Lower lobe of right lung (tissue), 2 donors: ENCODE measurements at regions not wholly inside any gene's neighbourhood (a gene's known extent, or its start where the extent isn't known, plus 50 kb on each side); places are given as distances from the start of the nearest gene placed in this dataset.

Experiments used
- ATAC-seq, 2 donors: fragments of 200-7000 bp; cut with Tn5 transposase; one replicate each; pipeline ENCODE4 v1.9.1; 2020 to 2022; ENCODE audit warnings: mild to moderate bottlenecking in 2 of 2, moderate library complexity in 2 of 2
- DNase-seq: peaks from one replicate; pipeline ENCODE4 v3.0.0-alpha.2; 2020
- H3K27ac ChIP-seq: fragments of 200-600 bp; one replicate; pipeline ENCODE4 v1.8.0; 2022
- H3K27me3 ChIP-seq: fragments of 200-600 bp; one replicate; pipeline ENCODE4 v1.8.0; 2022; ENCODE audit warnings: low read depth
- H3K36me3 ChIP-seq: fragments of 200-600 bp; one replicate; pipeline ENCODE4 v1.8.0; 2022; ENCODE audit warnings: mild to moderate bottlenecking
- H3K4me1 ChIP-seq: fragments of 200-600 bp; one replicate; pipeline ENCODE4 v1.8.0; 2022
- H3K4me3 ChIP-seq: fragments of 200-600 bp; one replicate; pipeline ENCODE4 v1.8.0; 2022; ENCODE audit warnings: mild to moderate bottlenecking
- H3K9me3 ChIP-seq: fragments of 200-600 bp; one replicate; pipeline ENCODE4 v1.8.0; 2022
- CTCF ChIP-seq: fragments of 200-600 bp; IDR thresholded peaks from one replicate; pipeline ENCODE4 v1.8.0; 2022; ENCODE audit warnings: antibody characterized with exemption, mild to moderate bottlenecking
- intact Hi-C: fragments of 100-400 bp; cut with DNase I; formaldehyde crosslinking; loops from one replicate; pipeline ENCODE4 v1.11.0; 2022
- donor health status: DM: no; HTN: yes; CAD: no; lungs with severe emphysema.

- no peak overlapping the region for H3K4me3 ChIP-seq
- H3K4me1 ChIP-seq: peaks cover 6% of the 10 kb centered on the region
- no peaks in the 10 kb centered on the region for H3K9me3 ChIP-seq
- intact Hi-C loops: no loop called here
- H3K27ac ChIP-seq: no peak overlapping the region
- TF ChIP-seq CTCF: no peak
- H3K27me3 ChIP-seq: no peaks in the 10 kb centered on the region
- ATAC-seq: no peak
- DNase-seq: no peak
- no peaks in the 10 kb centered on the region for H3K36me3 ChIP-seq
Measured at GRCh38 chr4:54371173-54371572, 142.1 kb downstream of the PDGFRA start.

GRCh38 chr4:54372951-54373350 is 143.9 kb downstream of the PDGFRA start:
- no peak overlapping the region for H3K27ac ChIP-seq
- no peak for TF ChIP-seq CTCF
- DNase-seq: no peak
- intact Hi-C loops: no loop called here
- H3K4me3 ChIP-seq: no peak overlapping the region
- H3K9me3 ChIP-seq: no peaks in the 10 kb centered on the region
- H3K4me1 ChIP-seq: no peaks in the 10 kb centered on the region
- H3K36me3 ChIP-seq: no peaks in the 10 kb centered on the region
- H3K27me3 ChIP-seq: no peaks in the 10 kb centered on the region
- ATAC-seq: no peak

GRCh38 chr4:54373718-54374210 is 144.7 kb downstream of the PDGFRA start:
- Histone ChIP-seq H3K4me3 (no peak overlapping the region), H3K9me3 (no peaks in the 10 kb centered on the region), H3K4me1 (no peaks in the 10 kb centered on the region), H3K27ac (no peak overlapping the region), H3K27me3 (no peaks in the 10 kb centered on the region), H3K36me3 (no peaks in the 10 kb centered on the region)
- ATAC-seq (no peak), DNase-seq (no peak)
- intact Hi-C loops: no loop called here
- TF ChIP-seq CTCF: no peak

GRCh38 chr4:54378461-54378860 is 149.4 kb downstream of the PDGFRA start:
- intact Hi-C loops: no loop called here
- no peak for TF ChIP-seq CTCF

GRCh38 chr4:54384152-54384551 is 155.1 kb downstream of the PDGFRA start:
- ATAC-seq: no peak
- intact Hi-C loops: no loop called here
- no peak for DNase-seq

More at GRCh38 chr4:54378461-54378860, 149.4 kb downstream of the PDGFRA start:
- H3K36me3 ChIP-seq: no peaks in the 10 kb centered on the region
- no peaks in the 10 kb centered on the region for H3K9me3 ChIP-seq
- H3K27ac ChIP-seq: no peak overlapping the region
- H3K27me3 ChIP-seq: no peaks in the 10 kb centered on the region
- no peak overlapping the region for H3K4me3 ChIP-seq
- peaks cover 7% of the 10 kb centered on the region for H3K4me1 ChIP-seq
- ATAC-seq (no peak), DNase-seq (no peak)

More at GRCh38 chr4:54384152-54384551, 155.1 kb downstream of the PDGFRA start:
- H3K9me3 ChIP-seq: no peaks in the 10 kb centered on the region
- peaks cover 7% of the 10 kb centered on the region for H3K4me1 ChIP-seq
- no peak overlapping the region for H3K4me3 ChIP-seq
- H3K27ac ChIP-seq: no peak overlapping the region
- no peaks in the 10 kb centered on the region for H3K27me3 ChIP-seq
- no peaks in the 10 kb centered on the region for H3K36me3 ChIP-seq
- no peak for TF ChIP-seq CTCF
